ENCODE measurements at regions not wholly inside any gene's neighbourhood (a gene's known extent, or its start where the extent isn't known, plus 50 kb on each side); places are given as distances from the start of the nearest gene placed in this dataset.

- no peak for TF ChIP-seq CTCF (IDR thresholded peaks at IDR 0.05)
- TF ChIP-seq EZH2 (IDR thresholded peaks at IDR 0.05) = no peak
Observed at GRCh38 chr12:76272287-76272686, 75.9 kb downstream of the BBS10 start.
